ENCODE measurements at regions not wholly inside any gene's neighbourhood (a gene's known extent, or its start where the extent isn't known, plus 50 kb on each side); places are given as distances from the start of the nearest gene placed in this dataset.

GRCh38 chr2:19185086-19185485 lies 173.3 kb downstream of the OSR1 start:
- TF ChIP-seq CTCF (IDR thresholded peaks at IDR 0.05; ENCODE audit: unreplicated experiment) = no peak
- Mint-ChIP-seq H3K36me3 (ENCODE audit: insufficient read depth, unreplicated experiment) (no peaks in the 10 kb centered on the region), H3K4me1 (ENCODE audit: low read depth, unreplicated experiment) (no peaks in the 10 kb centered on the region), H3K27me3 (ENCODE audit: unreplicated experiment) (no peaks in the 10 kb centered on the region), H3K27ac (ENCODE audit: unreplicated experiment) (no peak overlapping the region), H3K9me3 (ENCODE audit: low read depth, unreplicated experiment) (peaks cover 18% of the 10 kb centered on the region), H3K4me3 (ENCODE audit: low read depth, unreplicated experiment) (no peak overlapping the region)
- CTCF ChIA-PET = no interaction called here
- intact Hi-C loops (cut with micrococcal nuclease; ENCODE audit: unreplicated experiment) = no loop called here
- BruUV-seq (replicated peaks) = no TSS peak
- DNase-seq = no peak

GRCh38 chr2:19178175-19178574 lies 180.2 kb downstream of the OSR1 start:
- Mint-ChIP-seq H3K36me3 (ENCODE audit: insufficient read depth, unreplicated experiment) (no peaks in the 10 kb centered on the region), H3K27ac (ENCODE audit: unreplicated experiment) (no peak overlapping the region), H3K4me1 (ENCODE audit: low read depth, unreplicated experiment) (no peaks in the 10 kb centered on the region), H3K4me3 (ENCODE audit: low read depth, unreplicated experiment) (no peak overlapping the region), H3K27me3 (ENCODE audit: unreplicated experiment) (no peaks in the 10 kb centered on the region), H3K9me3 (ENCODE audit: low read depth, unreplicated experiment) (peaks cover 18% of the 10 kb centered on the region)
- intact Hi-C loops (cut with micrococcal nuclease; ENCODE audit: unreplicated experiment) = no loop called here
- no peak for TF ChIP-seq CTCF (IDR thresholded peaks at IDR 0.05; ENCODE audit: unreplicated experiment)
- no peak for DNase-seq
- no TSS peak for BruUV-seq (replicated peaks)
- CTCF ChIA-PET = interaction anchor here (0.6 kb wide), 1 partner anchor 22 kb away, joined by 4 read pairs; no protein-coding TSS in a partner anchor

- Mint-ChIP-seq H3K36me3 (ENCODE audit: insufficient read depth, unreplicated experiment) (no peaks in the 10 kb centered on the region), H3K9me3 (ENCODE audit: low read depth, unreplicated experiment) (peaks cover 13% of the 10 kb centered on the region), H3K4me1 (ENCODE audit: low read depth, unreplicated experiment) (no peaks in the 10 kb centered on the region), H3K4me3 (ENCODE audit: low read depth, unreplicated experiment) (no peak overlapping the region), H3K27ac (ENCODE audit: unreplicated experiment) (no peak overlapping the region), H3K27me3 (ENCODE audit: unreplicated experiment) (no peaks in the 10 kb centered on the region)
- no peak for TF ChIP-seq CTCF (IDR thresholded peaks at IDR 0.05; ENCODE audit: unreplicated experiment)
- no TSS peak for BruUV-seq (replicated peaks)
- intact Hi-C loops (cut with micrococcal nuclease; ENCODE audit: unreplicated experiment) = no loop called here
- CTCF ChIA-PET = no interaction called here
- no peak for DNase-seq
Observed at GRCh38 chr2:19176977-19177376, 181.4 kb downstream of the OSR1 start.

- CTCF ChIA-PET = no interaction called here
- TF ChIP-seq CTCF (IDR thresholded peaks at IDR 0.05; ENCODE audit: unreplicated experiment) = no peak
- Mint-ChIP-seq H3K9me3 (ENCODE audit: low read depth, unreplicated experiment) (peaks cover 12% of the 10 kb centered on the region), H3K4me3 (ENCODE audit: low read depth, unreplicated experiment) (no peak overlapping the region), H3K4me1 (ENCODE audit: low read depth, unreplicated experiment) (no peaks in the 10 kb centered on the region), H3K27ac (ENCODE audit: unreplicated experiment) (no peak overlapping the region), H3K27me3 (ENCODE audit: unreplicated experiment) (no peaks in the 10 kb centered on the region), H3K36me3 (ENCODE audit: insufficient read depth, unreplicated experiment) (no peaks in the 10 kb centered on the region)
- intact Hi-C loops (cut with micrococcal nuclease; ENCODE audit: unreplicated experiment) = no loop called here
- BruUV-seq (replicated peaks) = no TSS peak
- no peak for DNase-seq
Observed at GRCh38 chr2:19176172-19176852, 182.1 kb downstream of the OSR1 start.

Measured in Calu3 (cell line).